GM20000 (cell line): ENCODE measurements at regions not wholly inside any gene's neighbourhood (a gene's known extent, or its start where the extent isn't known, plus 50 kb on each side); places are given as distances from the start of the nearest gene placed in this dataset.

ENCODE experiments used
- DNase-seq: peaks from one replicate; pipeline ENCODE4 v3.0.0; 2012; ENCODE audit warnings: low spot score
- TF ChIP-seq, protein P1 (sequence below): IDR thresholded peaks from 2 replicates; pipeline ENCODE4 v1.5.1; 2012; ENCODE audit warnings: mild to moderate bottlenecking, control low read depth; ENCODE audit errors: extremely low read depth, missing control alignments

DNA sequence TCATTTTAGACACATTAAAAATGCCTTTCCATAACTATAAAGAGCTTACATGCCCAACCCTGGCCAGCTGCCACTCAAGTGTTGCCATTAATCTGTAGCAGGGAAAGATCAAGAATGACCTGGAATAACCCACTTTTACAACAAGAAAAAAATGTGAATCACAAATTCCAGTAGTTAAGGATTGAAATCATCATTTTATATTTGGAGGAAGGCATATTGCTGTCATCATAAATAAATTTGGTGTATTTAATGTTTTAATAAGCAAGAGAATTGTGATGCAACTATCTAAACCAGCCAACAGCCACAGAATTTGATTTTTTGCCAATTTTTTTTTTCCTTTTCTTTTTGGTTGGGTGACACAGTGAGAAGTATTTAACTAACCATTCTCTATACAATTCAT, 240.0 kb upstream of the SEMA6D start:
- TF ChIP-seq, protein P1, sequence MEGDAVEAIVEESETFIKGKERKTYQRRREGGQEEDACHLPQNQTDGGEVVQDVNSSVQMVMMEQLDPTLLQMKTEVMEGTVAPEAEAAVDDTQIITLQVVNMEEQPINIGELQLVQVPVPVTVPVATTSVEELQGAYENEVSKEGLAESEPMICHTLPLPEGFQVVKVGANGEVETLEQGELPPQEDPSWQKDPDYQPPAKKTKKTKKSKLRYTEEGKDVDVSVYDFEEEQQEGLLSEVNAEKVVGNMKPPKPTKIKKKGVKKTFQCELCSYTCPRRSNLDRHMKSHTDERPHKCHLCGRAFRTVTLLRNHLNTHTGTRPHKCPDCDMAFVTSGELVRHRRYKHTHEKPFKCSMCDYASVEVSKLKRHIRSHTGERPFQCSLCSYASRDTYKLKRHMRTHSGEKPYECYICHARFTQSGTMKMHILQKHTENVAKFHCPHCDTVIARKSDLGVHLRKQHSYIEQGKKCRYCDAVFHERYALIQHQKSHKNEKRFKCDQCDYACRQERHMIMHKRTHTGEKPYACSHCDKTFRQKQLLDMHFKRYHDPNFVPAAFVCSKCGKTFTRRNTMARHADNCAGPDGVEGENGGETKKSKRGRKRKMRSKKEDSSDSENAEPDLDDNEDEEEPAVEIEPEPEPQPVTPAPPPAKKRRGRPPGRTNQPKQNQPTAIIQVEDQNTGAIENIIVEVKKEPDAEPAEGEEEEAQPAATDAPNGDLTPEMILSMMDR = no peak
- DNase-seq = no peak

DNA sequence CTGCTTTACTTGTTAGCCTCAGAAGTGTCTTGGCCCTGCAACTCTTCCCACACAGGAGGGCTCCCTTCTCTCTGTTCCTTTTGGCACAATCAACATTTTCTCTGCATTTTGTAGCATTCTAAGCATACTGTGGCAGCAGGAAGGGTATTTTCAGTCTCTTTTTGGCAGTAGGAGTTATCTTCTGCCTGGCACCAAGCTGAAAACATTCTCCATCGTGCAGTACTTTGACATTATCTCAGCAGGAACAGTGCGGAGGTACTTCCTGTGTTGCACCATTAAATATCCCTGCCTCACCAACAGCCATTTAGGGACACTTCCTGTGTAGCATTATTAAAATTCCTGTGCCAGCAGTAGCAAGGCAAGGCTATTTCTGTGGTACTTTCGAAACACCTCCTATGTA, 233.2 kb upstream of the SEMA6D start:
- no peak for DNase-seq
- TF ChIP-seq, protein P1 = no peak

DNA sequence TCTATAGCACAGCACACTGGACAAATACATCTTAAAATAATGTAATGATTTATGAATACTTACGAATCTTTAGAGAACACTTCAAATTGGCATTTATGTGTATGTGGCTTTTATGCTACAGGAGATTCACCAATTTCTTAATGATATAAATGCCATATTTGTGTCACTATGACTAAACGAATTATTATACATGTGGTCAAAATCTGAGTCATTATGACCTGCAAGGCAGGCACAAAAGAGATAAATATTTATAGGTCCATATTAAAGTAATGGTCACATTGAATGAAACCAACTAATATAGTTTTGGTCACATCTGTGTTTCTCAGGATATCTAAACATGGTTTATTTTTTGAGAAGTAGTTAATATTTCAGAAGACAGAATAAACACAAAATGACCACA, 232.3 kb upstream of the SEMA6D start:
- no peak for DNase-seq
- TF ChIP-seq, protein P1 = no peak

DNA sequence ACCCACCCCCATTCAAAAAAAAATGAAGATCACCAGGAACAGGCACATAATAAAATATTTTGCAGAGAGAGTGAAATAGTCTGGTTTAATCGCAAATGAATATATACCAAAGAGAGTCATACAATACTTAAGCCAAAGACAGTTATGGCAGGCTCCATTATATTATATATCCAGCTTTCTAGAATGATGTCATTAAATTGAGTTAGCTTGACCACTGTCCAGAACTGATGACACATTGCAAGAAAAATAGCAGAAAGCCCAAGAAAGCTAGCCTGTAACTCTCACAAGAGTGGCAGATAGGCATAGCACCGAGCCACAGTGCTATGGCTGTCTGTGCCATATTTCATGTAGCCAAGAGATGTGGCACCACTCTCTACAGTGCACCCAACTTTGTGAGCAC, 231.9 kb upstream of the SEMA6D start:
- no peak for DNase-seq
- TF ChIP-seq, protein P1 = no peak

DNA sequence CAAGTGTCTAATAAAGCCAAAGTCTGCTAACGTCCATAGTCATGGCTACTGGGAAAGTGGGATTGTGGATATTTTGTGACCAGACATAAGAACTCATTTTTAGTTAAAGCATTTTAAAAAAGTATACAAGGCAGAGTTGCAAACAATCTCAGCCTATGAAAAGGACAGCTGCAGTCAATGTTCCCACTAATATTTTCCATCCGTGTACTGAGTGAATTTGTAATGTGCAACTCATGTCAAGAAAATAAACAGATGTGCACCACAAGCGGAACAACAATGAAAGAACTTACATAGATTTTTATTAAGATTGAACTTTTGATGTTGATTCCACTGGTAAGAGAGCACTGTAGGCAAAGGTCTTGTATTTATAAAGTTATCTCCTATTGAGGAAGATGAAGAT, 231.3 kb upstream of the SEMA6D start:
- TF ChIP-seq, protein P1 = no peak
- DNase-seq = no peak

DNA sequence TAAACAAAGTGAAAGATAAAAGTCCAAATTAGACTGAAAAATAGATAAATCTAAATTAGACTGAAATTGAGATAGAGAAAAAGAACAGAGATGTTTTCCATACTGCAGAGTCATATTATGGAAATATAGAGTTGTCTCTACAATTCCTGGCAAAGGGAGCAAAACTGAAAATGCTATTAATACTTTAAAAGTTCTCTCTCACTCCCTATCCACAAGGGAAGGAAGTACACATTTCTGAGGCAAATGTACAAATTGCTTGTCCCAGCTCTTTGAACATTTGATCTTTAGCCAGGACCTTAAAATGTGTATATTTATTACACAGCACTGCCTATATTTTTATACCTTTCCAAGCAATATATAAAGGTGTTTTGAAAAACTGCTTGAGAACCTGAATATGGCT, 225.1 kb upstream of the SEMA6D start:
- TF ChIP-seq, protein P1 = no peak
- DNase-seq = no peak

DNA sequence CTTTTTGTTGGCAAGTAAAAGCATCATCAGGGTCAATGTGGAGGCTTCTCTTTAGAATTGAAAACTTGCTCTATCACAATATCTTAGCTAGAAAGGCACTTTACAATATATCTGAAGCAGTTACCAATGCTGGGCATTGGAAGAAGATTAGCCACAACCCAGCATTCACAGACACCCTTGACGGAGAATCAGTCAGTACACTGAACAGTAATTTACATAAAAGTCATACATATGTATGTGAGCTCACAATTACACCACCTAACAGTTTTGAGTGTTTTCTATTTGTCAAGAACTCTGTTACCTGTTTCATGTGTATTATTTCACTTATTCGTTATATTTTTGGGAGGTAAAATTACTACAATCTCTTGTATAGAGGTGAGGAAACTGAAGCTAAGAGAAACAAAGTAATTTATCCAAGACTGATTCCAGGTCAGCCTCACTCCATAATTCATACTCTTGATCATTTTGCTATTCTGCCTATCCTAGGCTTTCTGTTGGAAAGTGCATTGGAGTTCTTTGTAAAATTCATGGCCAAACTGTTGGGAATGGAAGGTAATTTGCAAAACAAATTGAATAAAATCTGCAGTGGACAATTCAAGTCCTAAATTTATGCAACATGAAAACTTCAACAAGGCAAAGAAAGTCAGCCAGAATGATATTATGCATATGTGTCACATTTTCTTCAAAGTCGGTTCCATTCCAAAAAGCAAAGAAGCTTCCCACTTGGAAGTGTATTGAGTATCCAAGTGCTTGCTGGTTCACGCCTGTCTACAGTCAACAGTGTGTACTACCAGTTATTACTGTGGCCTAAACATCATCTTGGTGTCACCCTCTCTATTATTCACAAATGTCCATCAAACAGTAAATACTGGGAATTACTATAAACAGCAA, 223.7 kb upstream of the SEMA6D start:
- no peak for DNase-seq
- TF ChIP-seq, protein P1 = no peak
